IMR-90 (cell line): ENCODE measurements at regions not wholly inside any gene's neighbourhood (a gene's known extent, or its start where the extent isn't known, plus 50 kb on each side); places are given as distances from the start of the nearest gene placed in this dataset.

Experiments
- ATAC-seq: fragments of 200-7000 bp; cut with Tn5 transposase; 2 replicates; pipeline ENCODE4 v1.9.1; 2020; ENCODE audit warnings: low read depth, mild to moderate bottlenecking, moderate library complexity
- BruUV-seq: library from RNA; stranded (reverse); fragments of 400-500 nt; replicated peaks from 2 replicates; lab custom pipeline; 2021; lab: Mats Ljungman, UMichigan
- CTCF ChIA-PET: fragments of 300-600 bp; formaldehyde crosslinking; extraction: SDS; loops from one replicate; lab custom pipeline; 2021; ENCODE audit warnings: antibody characterized with exemption; lab: Yijun Ruan, JAX
- POLR2A ChIA-PET: fragments of 300-600 bp; sonication (Branson Sonifier 250); formaldehyde crosslinking; loops from one replicate; lab custom pipeline; 2022; ENCODE audit warnings: antibody characterized with exemption; ENCODE audit not compliant: unreplicated experiment; lab: Charles Lee
- DNase-seq: peaks from one replicate; pipeline ENCODE4 v3.0.0; 2013
- H2AFZ ChIP-seq: replicated peaks from 2 replicates; pipeline ENCODE3; 2013; ENCODE audit warnings: low read length, mild to moderate bottlenecking; ENCODE audit not compliant: poor library complexity
- H2AK5ac ChIP-seq: 2 replicates; pipeline ENCODE4 v1.6.1; 2013; ENCODE audit warnings: low read depth, low read length, inconsistent platforms
- H2AK9ac ChIP-seq: replicated peaks from 2 replicates; pipeline ENCODE3; 2013; ENCODE audit warnings: mild to moderate bottlenecking, low read depth, low read length, moderate library complexity; ENCODE audit not compliant: poor library complexity
- H2BK120ac ChIP-seq: 2 replicates; pipeline ENCODE4 v1.6.1; 2013; ENCODE audit warnings: low read depth, low read length, inconsistent platforms
- H2BK15ac ChIP-seq: 3 replicates; pipeline ENCODE4 v1.6.1; 2013; ENCODE audit warnings: low read depth, low read length, inconsistent platforms
- H2BK20ac ChIP-seq: 2 replicates; pipeline ENCODE4 v1.6.1; 2013; ENCODE audit warnings: low read depth, mild to moderate bottlenecking, inconsistent platforms, low read length, moderate library complexity
- H2BK5ac ChIP-seq: 2 replicates; pipeline ENCODE4 v1.6.1; 2013; ENCODE audit warnings: mild to moderate bottlenecking, low read depth, low read length, inconsistent platforms; ENCODE audit not compliant: poor library complexity, severe bottlenecking
- H3K14ac ChIP-seq: replicated peaks from 2 replicates; pipeline ENCODE4 v1.6.1; 2013; ENCODE audit warnings: low read depth, low read length, inconsistent platforms
- H3K18ac ChIP-seq: 2 replicates; pipeline ENCODE4 v1.6.1; 2013; ENCODE audit warnings: low read depth, low read length, control low read depth
- H3K23ac ChIP-seq: 2 replicates; pipeline ENCODE4 v1.6.1; 2013; ENCODE audit warnings: low read depth, low read length, inconsistent platforms
- H3K27ac ChIP-seq: 2 replicates; pipeline ENCODE4 v1.5.1; 2013; ENCODE audit warnings: mild to moderate bottlenecking, control low read depth, low read length; ENCODE audit not compliant: insufficient read depth
- H3K27me3 ChIP-seq: 2 replicates; pipeline ENCODE4 v1.6.1; 2013; ENCODE audit warnings: low read length; ENCODE audit not compliant: control insufficient read depth, insufficient read depth
- H3K36me3 ChIP-seq: 2 replicates; pipeline ENCODE4 v1.6.1; 2013; ENCODE audit warnings: low read length, mixed read lengths; ENCODE audit not compliant: control insufficient read depth, insufficient read depth
- H3K4ac ChIP-seq: 2 replicates; pipeline ENCODE4 v1.6.1; 2013; ENCODE audit warnings: low read depth, low read length, inconsistent platforms
- H3K4me1 ChIP-seq: 2 replicates; pipeline ENCODE4 v1.6.1; 2013; ENCODE audit warnings: low read length, mixed read lengths; ENCODE audit not compliant: control insufficient read depth, insufficient read depth
- H3K4me2 ChIP-seq: 2 replicates; pipeline ENCODE4 v1.6.1; 2013; ENCODE audit warnings: low read depth, mild to moderate bottlenecking, control low read depth, low read length, moderate library complexity
- H3K4me3 ChIP-seq: 2 replicates; pipeline ENCODE4 v1.5.1; 2013; ENCODE audit warnings: low read depth, mild to moderate bottlenecking, control low read depth, low read length, moderate library complexity; ENCODE audit not compliant: insufficient read depth
- H3K56ac ChIP-seq: 2 replicates; pipeline ENCODE4 v1.6.1; 2013; ENCODE audit warnings: low read length, inconsistent platforms; ENCODE audit not compliant: insufficient read depth; ENCODE audit errors: extremely low read depth
- H3K79me1 ChIP-seq, 2 experiments: 2 replicates each; pipeline ENCODE4 v1.6.1; 2013; ENCODE audit warnings: low read length in 2 of 2, inconsistent platforms in 1 of 2, low read depth in 1 of 2
- H3K9ac ChIP-seq: 2 replicates; pipeline ENCODE4 v1.6.1; 2013; ENCODE audit warnings: low read depth, low read length, control low read depth
- H3K9me1 ChIP-seq: 2 replicates; pipeline ENCODE4 v1.6.1; 2013; ENCODE audit warnings: low read length, inconsistent platforms; ENCODE audit not compliant: insufficient read depth
- H3K9me3 ChIP-seq: 2 replicates; pipeline ENCODE4 v1.6.1; 2013; ENCODE audit warnings: low read length; ENCODE audit not compliant: control insufficient read depth, insufficient read depth
- H4K20me1 ChIP-seq: 2 replicates; pipeline ENCODE4 v1.6.1; 2013; ENCODE audit warnings: low read length, inconsistent platforms; ENCODE audit not compliant: insufficient read depth
- H4K5ac ChIP-seq: 2 replicates; pipeline ENCODE4 v1.6.1; 2013; ENCODE audit warnings: mild to moderate bottlenecking, low read depth, low read length, control low read depth
- H4K8ac ChIP-seq, 2 experiments: 2 replicates each; pipeline ENCODE4 v1.6.1; 2013; ENCODE audit warnings: low read depth in 2 of 2, low read length in 2 of 2, control low read depth in 1 of 2, inconsistent platforms in 1 of 2
- H4K91ac ChIP-seq: 2 replicates; pipeline ENCODE4 v1.6.1; 2013; ENCODE audit warnings: low read depth, low read length, inconsistent platforms; ENCODE audit not compliant: insufficient read depth
- BHLHE40 ChIP-seq: fragments of 150-350 bp; IDR thresholded peaks from 2 replicates; pipeline ENCODE4 v1.6.1; 2016; ENCODE audit warnings: mild to moderate bottlenecking, low read depth, low read length
- CEBPB ChIP-seq: IDR thresholded peaks from 2 replicates; pipeline ENCODE4 v1.6.1; 2012; ENCODE audit warnings: low read depth, low read length, improper control_type of control experiment
- CHD1 ChIP-seq: IDR thresholded peaks from 2 replicates; pipeline ENCODE4 v1.6.1; 2012; ENCODE audit warnings: low read depth, low read length, improper control_type of control experiment
- FOS ChIP-seq: fragments of 150-350 bp; IDR thresholded peaks from 2 replicates; pipeline ENCODE4 v1.6.1; 2016; ENCODE audit warnings: low read depth, low read length
- MAFK ChIP-seq: IDR thresholded peaks from 2 replicates; pipeline ENCODE4 v1.6.1; 2012; ENCODE audit warnings: low read depth, low read length, improper control_type of control experiment
- MAZ ChIP-seq: IDR thresholded peaks from 2 replicates; pipeline ENCODE4 v1.6.1; 2012; ENCODE audit warnings: low read depth, mild to moderate bottlenecking, low read length, improper control_type of control experiment, moderate library complexity, borderline replicate concordance
- MXI1 ChIP-seq: IDR thresholded peaks from 2 replicates; pipeline ENCODE4 v1.6.1; 2012; ENCODE audit warnings: low read depth, mild to moderate bottlenecking, low read length, moderate library complexity, borderline replicate concordance
- NFE2L2 ChIP-seq: fragments of 150-350 bp; IDR thresholded peaks from 2 replicates; pipeline ENCODE4 v1.6.1; 2016; ENCODE audit warnings: low read depth, mild to moderate bottlenecking, low read length
- POLR2A ChIP-seq: IDR thresholded peaks from 2 replicates; pipeline ENCODE4 v1.6.1; 2012; ENCODE audit warnings: mild to moderate bottlenecking, low read depth, low read length
- RAD21 ChIP-seq: IDR thresholded peaks from 2 replicates; pipeline ENCODE4 v1.6.1; 2012; ENCODE audit warnings: low read length, improper control_type of control experiment
- RCOR1 ChIP-seq: IDR thresholded peaks from 2 replicates; pipeline ENCODE4 v1.6.1; 2012; ENCODE audit warnings: mild to moderate bottlenecking, low read length, improper control_type of control experiment; ENCODE audit not compliant: insufficient replicate concordance
- RFX5 ChIP-seq: IDR thresholded peaks from 2 replicates; pipeline ENCODE4 v1.8.0; 2012; ENCODE audit warnings: low read depth, mild to moderate bottlenecking, low read length, moderate library complexity
- SMC3 ChIP-seq: fragments of 150-350 bp; IDR thresholded peaks from 2 replicates; pipeline ENCODE4 v1.6.1; 2016; ENCODE audit warnings: low read depth, mild to moderate bottlenecking, antibody characterized with exemption, low read length, moderate library complexity
- WGBS, 2 experiments: methylation state at CpG; one replicate each; pipeline versions ENCODE4 v1.1.5 to v1.1.7; 2013; ENCODE audit warnings: missing lambda C conversion rate in 2 of 2; ENCODE audit not compliant: insufficient read length in 1 of 2; ENCODE audit errors: extremely low coverage in 2 of 2; 5-methylcytosine and 5-hydroxymethylcytosine counted together
- dilution Hi-C: fragments of 300-500 bp; cut with HindIII; formaldehyde crosslinking; loops from one replicate; pipeline ENCODE4 v1.14.3; 2018; ENCODE audit warnings: low sequenced_read_pairs; ENCODE audit not compliant: unreplicated experiment
- in situ Hi-C: fragments of 300-500 bp; cut with MboI; formaldehyde crosslinking; loops from 3 replicates; pipeline ENCODE4 v1.14.3; 2019; ENCODE audit warnings: low sequenced_read_pairs, inconsistent platforms, mixed read lengths
- intact Hi-C: fragments of 100-400 bp; cut with micrococcal nuclease; formaldehyde crosslinking; loops from 2 replicates; pipeline ENCODE4 v1.10.0; 2022
- TF ChIP-seq, protein P1 (sequence below): fragments of 150-350 bp; IDR thresholded peaks from 2 replicates; pipeline ENCODE4 v1.6.1; 2016; ENCODE audit warnings: low read depth, mild to moderate bottlenecking, low read length, moderate library complexity, borderline replicate concordance
- TF ChIP-seq, protein P2 (sequence below): conservative IDR thresholded peaks from 2 replicates; pipeline ENCODE4 v1.5.1; 2012; ENCODE audit warnings: mild to moderate bottlenecking, low read depth, low read length, improper control_type of control experiment
- TF ChIP-seq, protein P3 (sequence below): fragments of 150-350 bp; IDR thresholded peaks from 2 replicates; pipeline ENCODE4 v1.6.1; 2017; ENCODE audit warnings: mild to moderate bottlenecking, antibody characterized with exemption, low read length, low read depth

- Histone ChIP-seq H4K91ac (no peak overlapping the region), H3K9ac (no peak overlapping the region), H2BK120ac (no peak overlapping the region), H3K18ac (no peak overlapping the region), H2BK15ac (no peak overlapping the region), H3K23ac (no peak overlapping the region), H3K27ac (no peak overlapping the region), H3K4me2 (no peak overlapping the region), H2BK20ac (no peak overlapping the region), H4K20me1 (no peaks in the 10 kb centered on the region), H2AK9ac (no peak overlapping the region), H3K14ac (no peak overlapping the region), H4K5ac (no peak overlapping the region), H2BK5ac (no peak overlapping the region), H3K4me3 (no peak overlapping the region), H2AFZ (no peak overlapping the region), H3K4me1 (no peaks in the 10 kb centered on the region), H3K27me3 (no peaks in the 10 kb centered on the region), H3K79me1 (no peaks in the 10 kb centered on the region), H3K56ac (no peak overlapping the region), H4K8ac (no peak overlapping the region), H3K36me3 (no peaks in the 10 kb centered on the region), H3K9me3 (no peaks in the 10 kb centered on the region), H3K4ac (no peak overlapping the region), H2AK5ac (no peak overlapping the region), H3K9me1 (no peaks in the 10 kb centered on the region)
- in situ Hi-C loops (no loop called here), intact Hi-C loops (no loop called here), dilution Hi-C loops (no loop called here)
- POLR2A ChIA-PET = interaction anchor here (0.6 kb wide), 1 partner anchor 171 kb away, joined by 3 read pairs; no protein-coding TSS in a partner anchor
- WGBS, 2 experiments = 100% methylated on average over 1 of the region's 4 CpGs; no CpG with 5 or more reads in 1 of the 2 experiments
- TF ChIP-seq, protein P1, sequence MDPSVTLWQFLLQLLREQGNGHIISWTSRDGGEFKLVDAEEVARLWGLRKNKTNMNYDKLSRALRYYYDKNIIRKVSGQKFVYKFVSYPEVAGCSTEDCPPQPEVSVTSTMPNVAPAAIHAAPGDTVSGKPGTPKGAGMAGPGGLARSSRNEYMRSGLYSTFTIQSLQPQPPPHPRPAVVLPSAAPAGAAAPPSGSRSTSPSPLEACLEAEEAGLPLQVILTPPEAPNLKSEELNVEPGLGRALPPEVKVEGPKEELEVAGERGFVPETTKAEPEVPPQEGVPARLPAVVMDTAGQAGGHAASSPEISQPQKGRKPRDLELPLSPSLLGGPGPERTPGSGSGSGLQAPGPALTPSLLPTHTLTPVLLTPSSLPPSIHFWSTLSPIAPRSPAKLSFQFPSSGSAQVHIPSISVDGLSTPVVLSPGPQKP = no peak
- TF ChIP-seq CHD1 (no peak), FOS (no peak), RAD21 (no peak), MAFK (no peak), POLR2A (no peak), CEBPB (no peak), MXI1 (no peak), NFE2L2 (no peak), SMC3 (no peak), RCOR1 (no peak), MAZ (no peak), BHLHE40 (no peak), RFX5 (no peak)
- TF ChIP-seq, protein P2, sequence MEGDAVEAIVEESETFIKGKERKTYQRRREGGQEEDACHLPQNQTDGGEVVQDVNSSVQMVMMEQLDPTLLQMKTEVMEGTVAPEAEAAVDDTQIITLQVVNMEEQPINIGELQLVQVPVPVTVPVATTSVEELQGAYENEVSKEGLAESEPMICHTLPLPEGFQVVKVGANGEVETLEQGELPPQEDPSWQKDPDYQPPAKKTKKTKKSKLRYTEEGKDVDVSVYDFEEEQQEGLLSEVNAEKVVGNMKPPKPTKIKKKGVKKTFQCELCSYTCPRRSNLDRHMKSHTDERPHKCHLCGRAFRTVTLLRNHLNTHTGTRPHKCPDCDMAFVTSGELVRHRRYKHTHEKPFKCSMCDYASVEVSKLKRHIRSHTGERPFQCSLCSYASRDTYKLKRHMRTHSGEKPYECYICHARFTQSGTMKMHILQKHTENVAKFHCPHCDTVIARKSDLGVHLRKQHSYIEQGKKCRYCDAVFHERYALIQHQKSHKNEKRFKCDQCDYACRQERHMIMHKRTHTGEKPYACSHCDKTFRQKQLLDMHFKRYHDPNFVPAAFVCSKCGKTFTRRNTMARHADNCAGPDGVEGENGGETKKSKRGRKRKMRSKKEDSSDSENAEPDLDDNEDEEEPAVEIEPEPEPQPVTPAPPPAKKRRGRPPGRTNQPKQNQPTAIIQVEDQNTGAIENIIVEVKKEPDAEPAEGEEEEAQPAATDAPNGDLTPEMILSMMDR = no peak
- TF ChIP-seq, protein P3, sequence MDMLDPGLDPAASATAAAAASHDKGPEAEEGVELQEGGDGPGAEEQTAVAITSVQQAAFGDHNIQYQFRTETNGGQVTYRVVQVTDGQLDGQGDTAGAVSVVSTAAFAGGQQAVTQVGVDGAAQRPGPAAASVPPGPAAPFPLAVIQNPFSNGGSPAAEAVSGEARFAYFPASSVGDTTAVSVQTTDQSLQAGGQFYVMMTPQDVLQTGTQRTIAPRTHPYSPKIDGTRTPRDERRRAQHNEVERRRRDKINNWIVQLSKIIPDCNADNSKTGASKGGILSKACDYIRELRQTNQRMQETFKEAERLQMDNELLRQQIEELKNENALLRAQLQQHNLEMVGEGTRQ = no peak
- ATAC-seq (no peak), DNase-seq (no peak)
- no TSS peak for BruUV-seq
- CTCF ChIA-PET = no interaction called here
These were observed 1137.0 kb downstream of the ROBO2 start for GRCh38 chr3:78176869-78177268.
